ENCODE measurements at regions not wholly inside any gene's neighbourhood (a gene's known extent, or its start where the extent isn't known, plus 50 kb on each side); places are given as distances from the start of the nearest gene placed in this dataset.
A peak's percentile ranks its signal among the peaks of the same experiment; 100 is the strongest.

DNA sequence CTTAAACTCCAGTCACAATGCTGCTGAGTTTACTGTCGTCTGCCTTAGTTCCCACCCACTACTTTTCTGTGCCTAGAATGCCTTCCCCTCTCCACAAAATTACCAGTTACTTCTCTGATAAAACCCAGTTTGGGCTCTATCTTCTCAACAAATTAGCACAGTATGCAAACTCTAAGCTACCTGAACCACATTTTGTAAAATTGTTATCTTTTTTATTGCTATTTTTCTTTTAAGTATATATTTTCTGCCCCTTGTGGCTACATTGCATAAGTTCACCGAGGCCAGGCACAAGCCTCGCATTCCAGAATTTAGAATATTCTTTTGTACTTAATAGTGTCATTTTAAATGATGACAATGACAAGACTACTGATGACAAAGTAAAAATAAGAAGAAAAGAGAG, 60.0 kb downstream of the POU5F2 start:
- TF ChIP-seq GATA2 (IDR thresholded peaks at IDR 0.05; ENCODE audit: low read depth, low read length) (no peak), GATA3 (IDR thresholded peaks at IDR 0.05; ENCODE audit: low read depth, low read length) (no peak)

DNA sequence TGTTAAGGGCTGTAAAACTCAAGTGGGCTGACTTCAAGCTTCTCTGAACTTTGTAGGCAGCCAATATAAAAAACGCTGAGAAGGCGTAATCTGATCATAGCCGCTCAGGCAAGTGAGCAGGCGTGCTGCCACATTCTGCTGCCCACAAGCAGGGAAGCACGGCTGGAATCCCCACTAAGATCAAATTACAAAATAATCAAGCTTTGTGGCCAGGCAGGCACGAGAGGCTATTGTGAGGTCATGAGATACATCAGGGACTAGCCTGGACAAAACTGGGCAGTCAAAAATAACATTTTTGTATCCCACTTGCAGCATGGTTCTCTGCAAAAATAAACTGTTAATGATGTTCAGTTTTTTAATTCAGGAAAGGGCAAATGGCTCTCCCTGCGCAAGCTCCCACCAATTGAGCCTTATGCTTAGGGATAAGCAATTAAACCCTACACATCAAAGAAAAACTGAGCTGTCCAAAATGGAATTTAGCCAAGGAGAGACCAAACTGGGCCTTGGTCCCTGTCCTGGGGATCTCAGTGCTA, 64.0 kb downstream of the POU5F2 start:
- TF ChIP-seq GATA2 (IDR thresholded peaks at IDR 0.05; ENCODE audit: low read depth, low read length) (peak; percentile 66), GATA3 (IDR thresholded peaks at IDR 0.05; ENCODE audit: low read depth, low read length) (no peak)

DNA sequence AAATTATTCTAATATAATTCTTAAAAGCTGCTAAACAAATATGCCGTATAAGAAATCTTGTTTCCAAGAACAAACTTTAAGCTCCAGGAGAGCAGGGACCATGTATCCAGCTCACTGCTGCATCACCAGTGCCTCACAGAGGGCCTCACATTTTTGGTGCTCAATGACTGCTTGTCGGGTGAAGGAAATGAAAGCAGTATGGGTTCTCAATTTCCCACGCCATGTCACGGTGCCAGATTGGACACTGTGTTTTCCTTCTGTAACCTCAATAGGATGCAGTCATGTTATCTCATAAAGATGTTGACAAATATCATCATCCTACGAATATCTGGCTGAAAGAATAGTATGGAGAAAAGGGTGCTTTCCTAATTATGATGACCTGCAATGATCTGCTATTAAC, 64.7 kb downstream of the POU5F2 start:
- no peak for TF ChIP-seq GATA2 (IDR thresholded peaks at IDR 0.05; ENCODE audit: low read depth, low read length)
- TF ChIP-seq GATA3 (IDR thresholded peaks at IDR 0.05; ENCODE audit: low read depth, low read length), result no peak

DNA sequence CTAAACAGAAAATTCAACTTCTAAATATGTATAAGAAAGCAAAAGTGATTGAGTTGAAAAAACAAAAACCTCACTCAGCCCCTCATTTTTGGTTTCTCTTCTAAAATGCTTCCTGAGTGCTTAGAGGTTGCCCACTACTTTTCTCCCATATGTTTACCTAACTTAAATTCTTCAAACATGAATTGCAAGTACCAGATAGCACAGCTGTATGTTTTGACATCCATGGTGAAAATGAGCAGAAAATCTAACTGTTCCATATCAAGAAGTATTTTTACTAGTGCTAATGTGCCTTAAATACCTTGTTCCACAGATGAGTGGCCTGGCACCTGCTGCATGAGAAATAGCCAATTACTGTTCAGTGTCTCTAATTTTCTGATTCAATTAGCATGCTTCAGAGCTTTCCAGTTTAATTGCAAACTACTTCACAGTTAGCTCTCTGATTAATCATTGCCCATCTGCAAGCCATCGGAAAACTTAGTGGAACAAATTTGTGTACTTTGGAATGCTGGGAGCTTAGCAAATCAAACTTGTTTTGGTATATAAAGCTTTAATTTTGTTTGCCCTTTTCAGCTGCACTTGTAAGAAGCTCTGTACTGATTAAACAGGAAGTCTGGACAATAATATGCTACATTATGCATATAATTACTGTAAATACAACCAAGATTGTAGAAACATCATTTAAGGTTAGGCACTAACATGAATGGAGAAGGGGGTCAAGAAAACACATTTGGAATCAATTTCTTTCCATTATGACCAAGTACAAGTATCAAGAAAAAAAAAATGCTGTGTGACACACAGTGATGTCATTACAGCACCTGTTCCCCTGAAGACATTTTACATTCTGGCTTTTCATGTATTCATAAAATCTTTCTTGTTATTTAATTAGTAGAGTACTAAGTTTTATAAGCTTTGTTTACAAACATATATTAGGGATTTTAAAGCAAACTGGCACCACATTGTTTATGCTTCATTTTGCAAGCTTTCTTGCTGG, 65.6 kb downstream of the POU5F2 start:
- TF ChIP-seq GATA3 (IDR thresholded peaks at IDR 0.05; ENCODE audit: low read depth, low read length), result no peak
- TF ChIP-seq GATA2 (IDR thresholded peaks at IDR 0.05; ENCODE audit: low read depth, low read length), result no peak

DNA sequence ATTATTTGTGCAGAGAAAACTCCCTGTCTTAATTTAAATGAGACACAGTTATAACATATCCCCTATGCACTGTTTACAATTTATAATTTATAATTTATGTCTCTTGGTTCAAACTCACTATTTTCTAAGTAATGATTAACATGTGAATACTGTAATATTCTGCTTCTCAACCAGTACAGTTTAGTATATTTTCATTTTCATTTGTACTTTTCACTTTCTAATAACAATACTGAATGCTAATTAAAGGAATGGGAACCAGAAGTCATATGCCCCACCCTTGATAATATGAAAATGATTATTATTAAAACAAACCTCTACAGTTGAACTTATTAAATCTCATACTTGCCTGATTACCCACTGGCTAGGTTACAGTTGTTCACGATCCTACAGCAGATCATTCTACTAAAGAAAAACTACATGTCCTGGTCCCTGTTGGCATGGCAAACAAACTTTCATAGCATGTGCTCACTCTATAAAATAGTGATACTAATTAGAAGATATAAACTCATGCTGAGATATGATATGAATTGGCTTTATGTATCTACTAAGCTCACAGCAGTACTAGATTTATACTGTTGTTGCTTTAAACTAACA, 66.4 kb downstream of the POU5F2 start:
- TF ChIP-seq GATA3 (IDR thresholded peaks at IDR 0.05; ENCODE audit: low read depth, low read length) (no peak), GATA2 (IDR thresholded peaks at IDR 0.05; ENCODE audit: low read depth, low read length) (no peak)

DNA sequence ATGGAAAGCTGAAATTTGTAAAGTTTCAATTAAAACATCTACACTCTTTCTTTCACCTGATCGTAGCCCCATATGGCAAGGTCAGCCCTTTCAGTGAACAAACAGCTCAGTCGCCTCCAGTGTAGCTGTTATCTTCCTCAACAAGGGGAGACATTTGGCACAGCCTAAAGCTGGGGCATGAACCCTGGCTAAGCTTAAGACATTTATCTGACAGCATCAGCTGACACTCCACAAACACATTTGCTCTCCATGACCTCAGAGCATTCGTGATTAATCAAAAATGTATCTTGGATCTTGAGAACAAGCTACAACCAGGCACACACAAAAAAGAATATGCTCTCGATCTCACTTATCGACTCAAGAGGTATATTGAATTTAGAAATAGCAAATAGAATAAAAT, 67.3 kb downstream of the POU5F2 start:
- TF ChIP-seq GATA2 (IDR thresholded peaks at IDR 0.05; ENCODE audit: low read depth, low read length), result peak; percentile 87
- peak; percentile 53; the same call in 1 of the 2 replicates for TF ChIP-seq GATA3 (IDR thresholded peaks at IDR 0.05; ENCODE audit: low read depth, low read length)

DNA sequence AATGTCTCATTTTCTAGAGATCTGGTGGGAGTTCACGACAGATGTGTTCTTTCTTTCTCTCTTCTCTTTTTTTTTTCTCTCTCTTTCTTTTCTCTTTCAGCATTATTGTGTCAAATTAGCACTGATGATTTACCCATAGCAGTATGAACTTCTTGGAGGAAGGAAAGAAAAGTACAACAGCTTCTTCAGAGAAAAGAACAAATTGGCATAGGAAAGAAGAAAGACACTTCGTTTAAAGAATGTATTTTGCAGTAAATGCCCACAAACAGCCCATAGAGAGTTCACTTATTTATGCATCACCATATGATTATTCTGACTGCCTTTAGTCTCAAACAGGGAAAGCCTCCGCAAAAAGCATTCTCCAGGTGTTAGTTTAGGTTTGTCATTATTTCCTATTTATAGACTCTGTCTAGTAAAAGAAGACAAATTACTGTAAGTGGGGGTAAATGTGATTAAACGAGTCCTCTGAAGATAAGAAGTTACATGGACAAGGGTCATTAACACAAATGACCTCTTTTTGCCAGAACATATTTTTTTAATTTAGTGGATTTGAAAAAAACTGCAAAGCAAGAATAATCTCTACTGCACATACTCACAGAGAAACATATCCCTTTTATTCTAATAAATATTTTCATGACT, 68.0 kb downstream of the POU5F2 start:
- TF ChIP-seq GATA2 (IDR thresholded peaks at IDR 0.05; ENCODE audit: low read depth, low read length) (no peak; the same call in 1 of the 2 replicates), GATA3 (IDR thresholded peaks at IDR 0.05; ENCODE audit: low read depth, low read length) (no peak; the same call in 1 of the 2 replicates)

DNA sequence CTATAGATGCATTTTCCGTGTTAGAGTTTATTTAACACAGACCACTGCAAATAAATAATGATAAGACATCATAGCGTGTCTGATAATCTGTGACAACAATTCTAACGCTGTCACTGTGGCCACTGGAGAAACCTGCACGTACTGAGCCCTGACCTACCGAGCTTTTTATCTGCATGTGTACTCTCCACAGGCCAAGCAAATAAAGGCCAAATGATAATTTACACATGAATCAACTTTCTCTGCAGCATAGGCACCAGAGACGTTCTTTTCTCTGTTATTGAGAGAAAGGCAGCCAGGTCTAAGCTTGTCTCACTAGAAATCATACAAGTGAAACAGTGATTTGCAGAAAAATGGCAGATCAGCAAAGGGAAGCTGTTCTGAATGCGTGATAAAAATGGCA, 75.8 kb downstream of the POU5F2 start:
- TF ChIP-seq GATA2 (IDR thresholded peaks at IDR 0.05; ENCODE audit: low read depth, low read length) (no peak), GATA3 (IDR thresholded peaks at IDR 0.05; ENCODE audit: low read depth, low read length) (no peak)

DNA sequence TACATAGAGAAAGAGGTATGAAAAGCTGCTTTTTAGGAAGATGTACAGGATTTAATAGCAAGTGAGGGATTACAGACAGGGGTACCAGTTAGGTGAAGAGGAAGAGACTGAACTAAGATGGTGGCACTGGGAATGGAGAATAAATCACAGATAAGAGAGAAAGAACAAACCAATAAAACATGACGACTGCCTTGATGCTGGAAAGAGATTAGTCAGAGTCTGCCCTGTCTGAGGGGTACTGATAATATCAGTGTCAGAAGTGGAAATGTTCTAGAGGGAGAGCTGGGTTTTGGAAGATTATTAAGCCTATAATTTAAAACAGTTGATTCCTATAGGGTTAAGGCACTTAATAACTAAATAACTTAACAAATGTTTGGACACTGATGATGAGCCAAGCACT, 77.7 kb downstream of the NR2F1 start:
- TF ChIP-seq GATA3 (IDR thresholded peaks at IDR 0.05; ENCODE audit: low read depth, low read length), result peak; percentile 62
- peak; percentile 64 for TF ChIP-seq GATA2 (IDR thresholded peaks at IDR 0.05; ENCODE audit: low read depth, low read length)

DNA sequence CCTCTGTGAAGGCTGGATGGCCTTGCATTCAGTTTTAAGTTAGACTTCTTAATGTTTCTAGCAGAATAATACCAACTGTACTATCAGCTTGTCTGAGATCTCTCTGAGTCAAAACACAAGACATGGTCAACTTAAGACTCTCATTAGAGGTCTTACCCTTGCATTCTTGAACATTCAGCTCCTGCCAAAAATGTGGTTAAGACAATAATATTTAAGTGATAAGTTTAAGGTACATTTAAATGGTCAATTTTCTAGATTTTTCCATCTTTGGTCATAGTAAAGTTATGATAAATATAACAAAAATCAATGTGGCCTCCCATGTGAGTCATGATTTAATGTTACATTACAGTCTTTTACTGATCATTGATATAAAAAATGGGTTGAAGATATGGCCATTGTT, 75.0 kb downstream of the NR2F1 start:
- TF ChIP-seq GATA3 (IDR thresholded peaks at IDR 0.05; ENCODE audit: low read depth, low read length) (no peak), GATA2 (IDR thresholded peaks at IDR 0.05; ENCODE audit: low read depth, low read length) (no peak)

DNA sequence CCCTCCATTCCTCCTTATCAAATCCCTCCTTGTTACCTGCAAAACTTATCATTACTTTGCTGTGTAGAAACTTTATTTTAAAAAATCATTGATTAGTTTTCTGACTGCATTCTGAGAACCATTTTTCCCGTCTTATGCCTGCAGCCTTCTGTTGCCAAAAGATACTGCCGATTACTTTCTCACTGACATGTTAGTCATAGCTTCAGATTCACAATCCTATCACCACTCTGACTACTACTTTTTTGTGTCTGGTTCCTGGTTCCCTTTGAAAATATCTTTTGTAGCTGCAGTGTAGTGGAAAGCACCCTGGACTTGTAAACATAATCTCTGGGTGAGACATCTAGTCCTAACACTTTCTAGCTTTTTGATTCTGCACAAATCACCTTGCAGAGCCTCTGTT, 71.7 kb downstream of the NR2F1 start:
- TF ChIP-seq GATA3 (IDR thresholded peaks at IDR 0.05; ENCODE audit: low read depth, low read length), result no peak
- no peak for TF ChIP-seq GATA2 (IDR thresholded peaks at IDR 0.05; ENCODE audit: low read depth, low read length)

DNA sequence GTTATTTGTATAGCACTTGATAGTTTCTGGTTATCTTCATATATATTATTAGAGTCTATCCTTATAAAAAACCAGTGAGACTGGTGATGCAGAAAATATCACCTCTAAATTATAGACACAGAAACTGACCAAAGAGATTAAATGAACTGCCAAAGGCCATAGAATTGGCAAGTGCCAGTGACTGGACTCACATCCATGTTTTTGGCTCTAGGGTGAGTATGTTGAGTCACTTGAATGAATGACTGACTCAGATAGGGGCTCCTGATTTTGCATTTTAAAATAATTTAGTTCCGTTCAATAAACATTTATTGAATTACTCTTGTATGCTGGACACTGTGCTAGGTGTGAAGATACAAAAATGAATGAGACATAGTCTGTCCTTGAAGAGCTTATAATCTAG, 70.7 kb downstream of the NR2F1 start:
- TF ChIP-seq GATA2 (IDR thresholded peaks at IDR 0.05; ENCODE audit: low read depth, low read length) (no peak), GATA3 (IDR thresholded peaks at IDR 0.05; ENCODE audit: low read depth, low read length) (no peak)

DNA sequence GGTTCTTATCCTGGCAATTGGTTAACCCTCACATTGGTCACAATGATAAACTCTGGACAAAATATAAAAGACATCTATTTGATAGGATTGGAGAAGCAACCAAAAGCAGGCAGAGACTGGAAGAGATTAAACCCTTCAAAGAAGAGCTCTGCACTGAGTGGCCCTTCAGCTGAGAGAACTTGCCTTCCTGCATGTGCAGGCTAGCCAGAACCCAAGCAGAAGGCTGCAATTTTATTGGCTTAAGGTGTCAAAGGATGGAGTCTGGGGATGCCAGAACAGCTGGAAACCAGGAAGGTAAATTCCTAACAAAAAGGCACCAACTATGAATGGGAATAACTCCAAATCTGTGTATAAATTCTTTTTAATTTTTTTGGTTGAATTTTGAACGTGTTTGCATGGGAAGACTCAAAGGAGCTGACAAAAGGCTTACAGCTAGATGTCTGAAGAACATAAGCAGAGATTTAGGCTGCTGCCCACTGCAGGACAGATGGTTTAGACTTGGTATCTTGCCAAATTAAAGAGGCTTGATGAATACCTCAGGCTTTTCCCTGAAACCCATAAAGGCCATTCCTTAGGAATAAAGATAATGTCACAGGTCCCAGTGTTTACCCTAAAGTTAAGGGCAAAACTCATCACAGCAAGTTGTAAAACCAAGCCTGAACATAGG, 66.3 kb downstream of the NR2F1 start:
- TF ChIP-seq GATA2 (IDR thresholded peaks at IDR 0.05; ENCODE audit: low read depth, low read length) (no peak), GATA3 (IDR thresholded peaks at IDR 0.05; ENCODE audit: low read depth, low read length) (no peak)

DNA sequence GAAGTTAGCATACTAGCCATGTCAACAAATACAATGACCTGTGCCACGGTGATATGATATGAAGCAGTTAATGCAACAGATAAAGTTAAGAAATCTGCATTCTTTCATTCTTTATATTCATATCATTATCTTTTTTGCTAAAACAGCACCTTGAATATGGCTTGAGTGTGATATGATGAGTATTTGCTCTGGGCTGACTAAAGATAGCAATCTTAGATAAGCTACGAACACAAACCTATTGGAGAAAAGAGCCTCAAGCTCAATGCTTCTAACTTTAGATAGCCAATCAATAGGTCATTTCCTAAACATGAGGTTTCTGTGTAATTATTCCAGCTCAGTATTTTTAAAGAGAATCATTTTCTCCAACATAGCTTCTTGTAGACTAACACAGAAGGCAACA, 61.7 kb downstream of the NR2F1 start:
- TF ChIP-seq GATA3 (IDR thresholded peaks at IDR 0.05; ENCODE audit: low read depth, low read length) (peak; percentile 68), GATA2 (IDR thresholded peaks at IDR 0.05; ENCODE audit: low read depth, low read length) (no peak)
